K562 (cell line): ENCODE measurements at regions not wholly inside any gene's neighbourhood (a gene's known extent, or its start where the extent isn't known, plus 50 kb on each side); places are given as distances from the start of the nearest gene placed in this dataset.

Experiments
- ATAC-seq: fragments of 200-7000 bp; cut with Tn5 transposase; 3 replicates; pipeline ENCODE4 v1.9.1; 2020; ENCODE audit warnings: moderate library complexity
- BruUV-seq: library from RNA; stranded (reverse); fragments of 400-500 nt; replicated peaks from 2 replicates; lab custom pipeline; 2021; lab: Mats Ljungman, UMichigan
- CTCF ChIA-PET: fragments of 300-600 bp; formaldehyde crosslinking; extraction: SDS; loops from one replicate; lab custom pipeline; 2021; ENCODE audit warnings: low intra/inter-chr PET ratio; lab: Yijun Ruan, JAX
- POLR2A ChIA-PET: fragments of 300-600, 350-650 bp; sonication (Branson Sonifier 250); formaldehyde crosslinking; extraction: SDS; loops from one replicate; lab custom pipeline; 2021; ENCODE audit warnings: antibody characterized with exemption, inconsistent platforms; lab: Yijun Ruan, JAX
- DNase-seq, 4 experiments: peaks; one replicate each; pipeline versions ENCODE4 v3.0.0 to v3.0.0-alpha.2; 2011 to 2018; ENCODE audit warnings: low spot score in 3 of 4, mixed read lengths in 3 of 4; ENCODE audit errors: extremely low read depth in 1 of 4
- FAIRE-seq: peaks from 2 replicates; lab custom pipeline; 2011; peaks lifted over from hg19 to GRCh38; lab: Jason Lieb, UNC
- H2AFZ ChIP-seq: 2 replicates; pipeline ENCODE4 v1.6.0; 2011; ENCODE audit warnings: low read depth, low read length, control low read depth, inconsistent platforms
- H3K27ac ChIP-seq: fragments of 200-600 bp; 3 replicates; pipeline ENCODE4 v1.8.0; 2011; ENCODE audit warnings: low read depth, mild to moderate bottlenecking, control low read depth, inconsistent platforms, low read length, moderate library complexity, mixed read lengths; ENCODE audit errors: extremely low read depth
- H3K27me3 ChIP-seq, 2 experiments: fragments of 300-600 bp in 1 of 2; 2 replicates in 1 of 2; 3 replicates in 1 of 2; pipeline versions ENCODE4 v1.6.0 to v1.8.0; 2011; ENCODE audit warnings: inconsistent platforms in 2 of 2, low read length in 2 of 2, mild to moderate bottlenecking in 1 of 2, mixed read lengths in 1 of 2, moderate library complexity in 1 of 2; ENCODE audit not compliant: control insufficient read depth in 2 of 2, insufficient read depth in 2 of 2
- H3K36me3 ChIP-seq: fragments of 300-600 bp; 3 replicates; pipeline ENCODE4 v1.8.0; 2011; ENCODE audit warnings: mild to moderate bottlenecking, low read length, inconsistent platforms; ENCODE audit not compliant: control insufficient read depth, insufficient read depth
- H3K4me1 ChIP-seq, 2 experiments: fragments of 200-600 bp in 1 of 2; replicated peaks in 1 of 2; 2 replicates in 1 of 2; 3 replicates in 1 of 2; pipeline versions ENCODE4 v1.5.1 to v1.8.0; 2011; ENCODE audit warnings: inconsistent platforms in 2 of 2, low read length in 2 of 2, mild to moderate bottlenecking in 1 of 2, mixed read lengths in 1 of 2, moderate library complexity in 1 of 2; ENCODE audit not compliant: control insufficient read depth in 2 of 2, insufficient read depth in 2 of 2
- H3K4me2 ChIP-seq: 2 replicates; pipeline ENCODE4 v1.6.1; 2011; ENCODE audit warnings: low read length, control low read depth, inconsistent platforms, mixed read lengths; ENCODE audit not compliant: insufficient read depth
- H3K4me3 ChIP-seq: fragments of 200-600 bp; sonication (generic), shearing (Covaris generic); 2 replicates; pipeline ENCODE4 v1.5.1; 2016; ENCODE audit warnings: control low read depth, inconsistent platforms
- H3K79me2 ChIP-seq: fragments of 200-600 bp; 3 replicates; pipeline ENCODE4 v1.8.0; 2011; ENCODE audit warnings: low read length, inconsistent platforms; ENCODE audit not compliant: control insufficient read depth, insufficient read depth
- H3K9ac ChIP-seq, 2 experiments: 2 replicates each; pipeline versions ENCODE4 v1.6.0 to v1.6.1; 2011; ENCODE audit warnings: low read depth in 2 of 2, low read length in 2 of 2, control low read depth in 1 of 2, inconsistent platforms in 1 of 2, mild to moderate bottlenecking in 1 of 2, mixed read lengths in 1 of 2; ENCODE audit not compliant: insufficient read depth in 1 of 2
- H3K9me1 ChIP-seq: one replicate; pipeline ENCODE4 v1.6.0; 2011; ENCODE audit warnings: inconsistent platforms, mild to moderate bottlenecking, low read length, moderate library complexity; ENCODE audit not compliant: control insufficient read depth, insufficient read depth
- H3K9me3 ChIP-seq: replicated peaks from 2 replicates; pipeline ENCODE4 v1.5.1; 2011; ENCODE audit warnings: low read depth, low read length, inconsistent platforms; ENCODE audit not compliant: control insufficient read depth, insufficient read depth
- H4K20me1 ChIP-seq: replicated peaks from 2 replicates; pipeline ENCODE4 v1.6.1; 2011; ENCODE audit warnings: low read length, inconsistent platforms, mixed read lengths; ENCODE audit not compliant: control insufficient read depth, insufficient read depth
- ETS1 ChIP-seq: conservative IDR thresholded peaks from 2 replicates; pipeline ENCODE4 v1.6.1; 2011; ENCODE audit warnings: low read depth, mild to moderate bottlenecking, low read length; ENCODE audit not compliant: control insufficient read depth
- HOMEZ ChIP-seq: fragments of 250-450 bp; sonication (Bioruptor Pico); IDR thresholded peaks from 2 replicates; pipeline ENCODE4 v1.4.0; 2020; ENCODE audit warnings: mild to moderate bottlenecking, moderate library complexity
- ILK ChIP-seq: fragments of 450-650 bp; IDR thresholded peaks from 2 replicates; pipeline ENCODE4 v1.6.1; 2016; ENCODE audit warnings: missing genetic modification characterization, low read depth, mild to moderate bottlenecking, missing compliant biosample characterization, moderate library complexity, borderline replicate concordance
- KHSRP ChIP-seq: fragments of 450-650 bp; IDR thresholded peaks from 2 replicates; pipeline ENCODE4 v1.6.1; 2017
- KLF16 ChIP-seq: IDR thresholded peaks from 2 replicates; pipeline ENCODE4 v1.6.1; 2016; ENCODE audit warnings: antibody characterized with exemption
- MCM5 ChIP-seq: fragments of 450-650 bp; IDR thresholded peaks from 2 replicates; pipeline ENCODE4 v1.6.1; 2016; ENCODE audit warnings: low read depth
- USF2 ChIP-seq: sonication (generic); formaldehyde crosslinking; IDR thresholded peaks from 2 replicates; pipeline ENCODE4 v1.5.0; 2020; ENCODE audit warnings: missing genetic modification reagents
- VEZF1 ChIP-seq: fragments of 200-800 bp; sonication (Bioruptor generic); IDR thresholded peaks from 2 replicates; pipeline ENCODE4 v1.6.1; 2017; ENCODE audit warnings: missing genetic modification characterization, missing compliant biosample characterization
- ZNF23 ChIP-seq: fragments of 250-450 bp; sonication (Bioruptor Pico); IDR thresholded peaks from 2 replicates; pipeline ENCODE4 v1.4.0; 2020; ENCODE audit warnings: mild to moderate bottlenecking
- ZNF274 ChIP-seq: IDR thresholded peaks from 2 replicates; pipeline ENCODE4 v1.6.1; 2011; ENCODE audit warnings: low read depth, mild to moderate bottlenecking, low read length, moderate library complexity, borderline replicate concordance
- ZNF282 ChIP-seq: sonication (generic); formaldehyde crosslinking; IDR thresholded peaks from 2 replicates; pipeline ENCODE4 v1.8.1; 2023; ENCODE audit warnings: missing genetic modification reagents
- WGBS: fragments of 100-300 bp; shearing (Covaris generic); methylation state at CpG from one replicate; pipeline ENCODE4 v1.1.6; 2016; ENCODE audit warnings: low coverage, mixed read lengths; ENCODE audit not compliant: insufficient coverage; ENCODE audit errors: missing lambda C conversion rate; 5-methylcytosine and 5-hydroxymethylcytosine counted together
- in situ Hi-C: fragments of 300-500 bp; cut with MboI; formaldehyde crosslinking; loops from 4 replicates; pipeline ENCODE4 v1.15.0; 2018; ENCODE audit warnings: inconsistent platforms, mixed read lengths
- intact Hi-C: fragments of 100-400 bp; cut with micrococcal nuclease; formaldehyde crosslinking; loops from 2 replicates; pipeline ENCODE4 v1.14.2; 2022

DNA sequence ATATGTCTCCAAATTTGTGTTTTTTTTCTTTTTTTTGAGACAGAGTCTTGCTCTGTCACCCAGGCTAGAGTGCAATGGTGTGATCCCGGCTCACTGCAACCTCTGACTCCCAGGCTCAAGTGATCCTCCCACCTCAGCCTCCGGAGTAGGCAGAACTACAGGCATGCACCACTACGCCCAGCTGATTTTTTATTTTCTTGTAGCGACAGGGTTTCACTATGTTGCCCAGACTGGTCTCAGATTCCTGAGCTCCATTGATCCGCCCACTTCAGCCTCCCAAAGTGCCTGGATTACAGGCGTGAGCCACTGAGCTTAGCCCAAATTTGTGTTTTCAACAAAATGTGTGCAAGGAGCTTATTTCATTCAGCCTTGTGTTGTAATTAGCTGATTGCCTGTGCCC lies 59.0 kb upstream of the IFFO2 start:
- Histone ChIP-seq H3K4me1 (peaks cover 0 to 3% of the 10 kb centered on the region in 2 experiments; a peak in 1 of 5 replicates), H3K9me1 (no peaks in the 10 kb centered on the region), H3K27ac (no peak overlapping the region), H2AFZ (no peak overlapping the region), H3K4me3 (no peak overlapping the region), H3K9ac (no peak overlapping the region), H3K9me3 (no peaks in the 10 kb centered on the region), H4K20me1 (peaks cover 15% of the 10 kb centered on the region), H3K4me2 (no peak overlapping the region)
- POLR2A ChIA-PET: interaction anchor here (0.5 to 1.7 kb wide), 6 partner anchors 10 to 581 kb away, joined by 3 to 5 read pairs (median 4); a partner anchor contains a TSS
- DNase-seq: no peak
- no peak for FAIRE-seq
- WGBS: 2% methylated on average over 6 of the region's 6 CpGs
- ATAC-seq: no peak
- in situ Hi-C loops: no loop called here
- intact Hi-C loops: no loop called here
- TF ChIP-seq ETS1: no peak
- TF ChIP-seq, all 486 proteins: peak for 0
- CTCF ChIA-PET: no interaction called here
- no TSS peak for BruUV-seq
- H3K79me2 ChIP-seq: no peaks in the 10 kb centered on the region
- H3K36me3 ChIP-seq: no peaks in the 10 kb centered on the region
- peaks cover 52 to 57% of the 10 kb centered on the region in 2 experiments for H3K27me3 ChIP-seq

DNA sequence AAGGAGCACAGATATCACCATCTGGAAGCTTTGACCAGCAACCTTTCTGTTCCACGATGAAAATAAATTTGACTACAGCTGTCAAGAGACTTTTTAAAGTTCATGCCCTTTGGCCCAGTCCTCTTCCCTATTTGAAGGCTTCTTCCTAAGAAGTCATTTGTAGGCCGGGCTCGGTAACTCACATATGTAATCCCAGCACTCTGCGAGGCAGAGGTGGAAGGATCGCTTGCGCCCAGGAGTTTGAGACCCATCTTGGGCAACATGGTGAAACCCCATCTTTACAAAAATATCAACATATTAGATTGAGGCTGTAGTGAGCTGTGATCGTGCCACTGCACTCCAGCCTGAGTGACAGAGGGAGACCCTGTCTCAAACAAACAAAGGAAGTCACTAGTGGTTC lies 58.3 kb upstream of the IFFO2 start:
- H3K4me1 ChIP-seq: peaks cover 0 to 3% of the 10 kb centered on the region in 2 experiments; a peak in 1 of 5 replicates
- no peak overlapping the region for H3K4me3 ChIP-seq
- intact Hi-C loops: no loop called here
- no TSS peak for BruUV-seq
- H3K4me2 ChIP-seq: no peak overlapping the region
- no peaks in the 10 kb centered on the region for H3K9me1 ChIP-seq
- H3K79me2 ChIP-seq: no peaks in the 10 kb centered on the region
- 15% methylated on average over 7 of the region's 7 CpGs for WGBS
- no peak overlapping the region for H3K9ac ChIP-seq
- H3K27me3 ChIP-seq: peaks cover 57 to 64% of the 10 kb centered on the region in 2 experiments
- DNase-seq: no peak
- H2AFZ ChIP-seq: no peak overlapping the region
- FAIRE-seq: no peak
- H3K36me3 ChIP-seq: no peaks in the 10 kb centered on the region
- in situ Hi-C loops: no loop called here
- no peaks in the 10 kb centered on the region for H3K9me3 ChIP-seq
- no peak for ATAC-seq
- POLR2A ChIA-PET: interaction anchor here (0.7 to 1.7 kb wide), 2 partner anchors 11 to 53 kb away, joined by 3 to 5 read pairs; no protein-coding TSS in a partner anchor
- CTCF ChIA-PET: no interaction called here
- H3K27ac ChIP-seq: no peak overlapping the region
- H4K20me1 ChIP-seq: peaks cover 15% of the 10 kb centered on the region
- no peak for TF ChIP-seq VEZF1 (CRISPR knock-in tag)
- no peak for TF ChIP-seq ZNF274
- no peak for TF ChIP-seq ILK (tag)
- no peak for TF ChIP-seq KHSRP
- no peak for TF ChIP-seq USF2
- TF ChIP-seq KLF16: no peak
- TF ChIP-seq ZNF282 (CRISPR knock-in tag): no peak
- no peak for TF ChIP-seq HOMEZ (CRISPR knock-in tag)
- TF ChIP-seq ZNF23 (CRISPR knock-in tag): no peak
- TF ChIP-seq MCM5: no peak
